Urothelium cell line (cell line): ENCODE measurements at regions not wholly inside any gene's neighbourhood (a gene's known extent, or its start where the extent isn't known, plus 50 kb on each side); places are given as distances from the start of the nearest gene placed in this dataset.

Source experiments
- DNase-seq: peaks from one replicate; pipeline ENCODE4 v3.0.0; 2011; ENCODE audit warnings: low spot score, mixed read lengths
- FAIRE-seq: peaks from 2 replicates; lab custom pipeline; 2011; peaks lifted over from hg19 to GRCh38; lab: Jason Lieb, UNC

DNA sequence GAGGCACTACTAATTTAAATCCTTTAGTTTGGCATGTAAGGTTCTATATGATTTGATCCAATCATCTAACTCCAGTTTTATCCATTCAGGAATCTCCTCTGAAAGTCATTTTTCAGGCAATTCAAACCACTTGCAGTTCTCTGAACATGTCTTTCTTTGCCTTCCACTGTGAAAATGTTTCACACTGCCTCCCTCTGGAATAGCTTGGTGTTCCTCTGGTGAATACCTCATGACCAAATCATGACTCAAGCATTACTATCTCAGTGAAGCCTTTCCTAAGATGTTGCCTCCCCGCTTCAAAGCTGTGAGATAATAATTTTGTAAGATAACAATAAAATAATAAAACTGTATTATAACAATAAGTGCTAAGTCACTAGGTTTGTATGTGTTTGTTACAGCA, 981.1 kb downstream of the DTWD2 start:
- no peak for DNase-seq

DNA sequence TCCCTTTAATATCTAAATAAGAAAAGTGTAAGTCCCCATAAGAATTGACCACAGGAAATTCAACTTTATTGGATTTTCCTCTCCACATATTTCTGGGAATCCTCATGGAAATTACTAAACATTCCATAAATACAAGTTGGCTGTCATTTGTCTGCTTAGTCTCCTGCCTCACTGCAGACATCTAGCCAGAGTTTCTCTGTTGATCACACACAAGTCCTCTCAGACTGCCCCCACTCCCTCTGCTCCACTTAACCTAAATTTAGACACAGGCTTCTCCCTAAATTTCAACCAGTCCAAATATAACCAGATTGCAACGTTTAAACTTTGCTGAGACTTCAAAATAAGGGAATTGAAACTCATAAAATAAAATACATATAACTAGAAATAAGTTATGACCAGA, 982.1 kb downstream of the DTWD2 start:
- FAIRE-seq, result no peak
- DNase-seq, result no peak

More for the DNA sequence above, 981.1 kb downstream of the DTWD2 start:
- FAIRE-seq, result no peak

DNA sequence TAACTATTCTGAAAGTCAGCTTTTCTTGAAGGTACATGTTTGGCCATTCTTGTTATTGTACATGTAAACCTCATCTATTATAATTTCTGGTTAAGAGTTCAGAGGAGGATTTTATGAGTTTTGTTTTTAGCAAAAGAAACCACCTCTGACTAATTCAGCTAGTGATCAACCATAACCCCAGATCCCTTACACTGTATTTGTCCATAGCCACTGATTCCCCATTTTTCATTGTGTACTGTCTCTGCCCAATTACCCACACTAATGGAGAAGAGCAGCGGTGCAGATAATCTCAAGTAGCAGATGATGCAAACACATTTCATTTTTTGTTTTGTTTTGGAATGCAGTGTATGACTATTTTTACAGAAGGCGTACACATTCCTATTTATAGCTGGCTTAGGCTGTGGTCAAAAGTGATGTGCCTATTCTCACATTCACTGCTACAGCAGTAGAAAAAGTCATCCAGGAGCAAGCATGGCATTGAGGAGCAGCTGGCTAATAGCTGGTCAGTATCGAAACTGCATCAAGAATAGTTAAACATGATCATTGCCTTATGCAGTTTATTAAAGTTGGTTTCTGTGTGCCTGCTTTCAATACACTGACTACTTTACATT, 988.3 kb downstream of the DTWD2 start:
- DNase-seq (no peak), FAIRE-seq (no peak)

DNA sequence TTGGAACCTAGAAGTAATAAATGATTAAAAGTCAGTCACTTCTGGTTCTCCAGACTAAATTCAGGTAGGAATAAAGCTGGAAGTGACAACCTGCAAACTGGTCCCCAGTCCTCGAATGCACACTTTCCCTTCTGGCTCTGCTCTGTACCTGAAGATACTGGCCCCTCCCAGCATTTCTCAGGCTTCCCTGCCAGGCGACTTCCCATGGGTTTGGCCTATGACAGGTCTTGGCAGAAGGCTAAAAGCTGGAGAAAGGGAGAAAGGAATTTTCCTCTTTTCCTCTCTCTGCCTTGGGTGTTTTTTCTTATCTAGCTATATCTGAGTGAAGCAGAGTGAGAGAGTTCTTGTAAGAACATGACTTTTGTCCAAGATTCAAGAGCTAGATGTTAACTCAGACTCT, 1005.7 kb downstream of the DTWD2 start:
- no peak for FAIRE-seq
- DNase-seq, result no peak

DNA sequence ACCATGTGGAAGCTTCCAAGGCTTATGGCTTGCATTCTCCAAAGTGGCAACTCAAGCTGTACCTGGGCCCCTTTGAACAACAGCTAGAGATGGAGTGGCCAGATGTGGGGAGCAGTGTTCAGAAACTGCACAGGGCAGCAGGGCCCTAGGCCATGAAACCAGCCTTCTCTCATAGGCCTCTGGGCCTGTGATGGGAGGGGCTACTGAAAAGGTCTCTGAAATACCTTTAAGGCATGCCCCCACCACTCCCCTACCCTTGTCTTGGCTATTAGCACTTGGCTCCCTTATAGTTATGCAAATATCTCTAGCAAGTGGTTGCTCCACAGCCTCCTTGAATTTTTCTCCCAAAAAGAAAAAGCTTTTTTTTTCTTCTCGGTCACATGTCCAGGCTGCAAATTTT, 1014.6 kb downstream of the DTWD2 start:
- FAIRE-seq (no peak), DNase-seq (no peak)

DNA sequence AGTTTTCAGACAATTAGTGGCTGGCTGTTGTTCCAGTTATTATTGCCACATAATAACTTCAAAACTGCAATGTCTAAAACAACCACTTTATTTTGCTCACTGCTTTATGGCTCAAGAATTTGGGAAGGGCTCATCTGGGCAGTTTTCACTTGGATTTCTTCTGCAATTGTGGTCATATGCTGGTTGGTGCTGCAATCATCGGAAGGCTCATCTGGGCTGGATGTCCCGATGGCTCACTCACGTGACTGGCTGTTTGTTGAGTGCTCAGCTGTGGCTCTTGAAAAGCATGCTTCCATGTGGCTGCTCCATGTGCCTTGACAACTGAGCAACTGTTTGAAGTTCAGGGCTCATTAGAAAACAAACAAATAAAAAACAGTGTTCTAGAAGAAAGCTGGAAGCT, 1032.5 kb downstream of the DTWD2 start:
- DNase-seq, result no peak
- FAIRE-seq, result no peak

DNA sequence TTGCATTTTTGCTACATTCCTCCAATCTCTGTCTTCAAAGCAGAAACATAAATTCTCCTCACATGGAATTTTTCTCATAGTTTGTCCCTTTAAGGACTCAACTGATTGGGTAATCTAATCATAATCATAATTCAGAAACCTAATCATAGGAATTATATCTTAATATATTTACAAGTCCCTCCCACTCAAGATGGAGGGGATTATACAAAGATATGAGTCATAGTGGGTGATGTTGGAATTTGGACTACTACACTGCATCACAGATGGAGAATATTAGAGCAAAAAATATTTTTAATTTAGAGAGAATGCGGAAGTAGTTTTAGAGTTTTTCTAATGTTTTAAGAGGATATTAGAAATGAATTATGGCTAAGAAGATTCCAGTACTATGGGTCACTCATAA, 1034.0 kb downstream of the DTWD2 start:
- DNase-seq, result no peak
- no peak for FAIRE-seq

DNA sequence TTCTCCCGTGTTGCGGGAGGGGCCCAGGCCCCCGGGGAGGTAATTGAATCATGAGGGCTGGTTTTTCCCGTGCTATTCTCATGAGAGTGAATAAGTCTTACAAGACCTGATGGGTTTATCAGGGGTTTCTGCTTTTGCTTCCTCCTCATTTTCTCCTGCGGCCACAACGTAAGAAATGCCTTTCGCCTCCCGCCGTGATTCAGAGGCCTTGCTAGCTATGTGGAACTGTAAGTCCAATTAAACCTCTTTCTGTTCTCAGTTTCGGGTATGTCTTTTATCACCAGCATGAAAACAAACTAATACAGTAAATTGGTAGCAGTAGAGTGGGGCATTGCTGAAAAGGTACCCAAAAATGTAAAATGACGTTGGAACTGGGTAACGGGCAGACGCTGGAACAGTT, 1035.1 kb downstream of the DTWD2 start:
- DNase-seq, result no peak
- FAIRE-seq, result no peak

DNA sequence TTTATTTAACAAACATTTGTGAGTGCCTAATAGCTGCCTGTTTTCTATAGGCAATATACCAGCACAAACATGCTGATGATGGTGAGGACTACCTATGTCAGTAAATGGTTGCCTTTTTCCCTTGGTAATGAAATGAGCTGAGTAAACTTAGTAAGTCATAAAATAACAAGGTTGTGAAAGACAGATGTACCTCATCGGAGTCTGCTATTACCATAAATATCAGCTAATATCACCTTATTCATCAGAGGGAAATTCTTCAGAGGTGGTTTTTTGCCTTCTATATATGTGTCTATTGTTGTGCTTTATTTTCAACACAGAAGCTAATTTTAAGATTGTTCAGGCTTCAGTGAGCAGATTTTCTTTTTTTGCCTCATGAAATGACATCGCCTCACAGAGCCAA, 1040.5 kb downstream of the DTWD2 start:
- DNase-seq (no peak), FAIRE-seq (no peak)

DNA sequence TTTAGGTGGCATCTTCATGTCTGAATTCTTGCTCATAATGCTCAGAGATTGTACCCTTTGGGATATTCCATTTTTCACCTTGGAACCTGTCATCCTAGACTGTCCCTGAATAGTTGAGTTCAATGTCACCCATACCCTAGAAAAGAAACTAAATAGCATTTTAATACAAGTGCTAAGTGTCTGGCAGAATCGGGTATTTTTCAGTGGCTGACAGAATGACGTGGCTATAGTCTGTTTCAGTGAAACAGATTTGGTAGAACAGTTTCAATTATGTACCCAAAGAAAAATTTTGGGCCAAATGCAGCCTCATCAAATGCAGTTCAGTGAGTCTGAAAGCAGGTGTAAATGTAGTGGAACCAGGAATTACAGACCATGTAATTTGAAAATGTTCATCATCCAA, 1041.2 kb downstream of the DTWD2 start:
- no peak for FAIRE-seq
- DNase-seq, result no peak

DNA sequence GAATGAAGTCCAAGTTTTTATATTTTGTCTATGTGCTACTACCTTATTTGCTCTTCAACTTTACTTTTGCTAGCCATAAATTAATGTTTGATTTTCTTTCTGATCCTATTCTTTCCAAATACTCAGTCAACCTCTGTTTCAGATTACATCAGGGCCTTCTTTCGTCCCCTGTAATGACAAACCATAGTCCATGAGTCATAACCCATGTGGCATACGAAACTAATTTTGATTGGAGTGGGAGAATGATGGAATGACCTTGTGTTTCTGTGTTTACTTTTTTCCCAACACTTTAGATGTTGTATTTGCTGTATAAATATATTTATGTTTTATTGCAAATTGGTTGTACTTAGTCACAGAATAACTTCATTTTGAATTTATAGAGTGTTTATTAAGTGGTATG, 1043.1 kb downstream of the DTWD2 start:
- FAIRE-seq, result no peak

DNA sequence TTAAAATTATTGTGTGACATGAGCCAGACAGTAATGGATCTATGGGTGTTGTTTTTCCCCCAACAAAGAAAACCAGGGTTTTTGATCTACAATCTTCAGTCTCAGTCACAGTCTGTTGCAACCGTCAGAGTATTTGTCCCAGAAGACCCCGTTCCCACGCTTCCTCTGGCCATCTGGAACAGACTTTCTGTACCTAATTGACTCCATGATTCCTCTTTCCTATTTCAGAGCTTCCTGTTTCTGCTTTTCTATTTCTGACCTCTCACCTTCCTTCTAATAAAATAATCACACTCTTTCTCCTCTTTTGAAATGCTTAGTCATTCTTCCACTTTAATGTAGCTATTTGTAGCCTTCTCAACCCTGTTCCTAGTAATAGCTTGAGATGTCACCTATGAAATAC, 1044.8 kb downstream of the DTWD2 start:
- DNase-seq (no peak), FAIRE-seq (no peak)

More for the DNA sequence above, 1043.1 kb downstream of the DTWD2 start:
- no peak for DNase-seq

DNA sequence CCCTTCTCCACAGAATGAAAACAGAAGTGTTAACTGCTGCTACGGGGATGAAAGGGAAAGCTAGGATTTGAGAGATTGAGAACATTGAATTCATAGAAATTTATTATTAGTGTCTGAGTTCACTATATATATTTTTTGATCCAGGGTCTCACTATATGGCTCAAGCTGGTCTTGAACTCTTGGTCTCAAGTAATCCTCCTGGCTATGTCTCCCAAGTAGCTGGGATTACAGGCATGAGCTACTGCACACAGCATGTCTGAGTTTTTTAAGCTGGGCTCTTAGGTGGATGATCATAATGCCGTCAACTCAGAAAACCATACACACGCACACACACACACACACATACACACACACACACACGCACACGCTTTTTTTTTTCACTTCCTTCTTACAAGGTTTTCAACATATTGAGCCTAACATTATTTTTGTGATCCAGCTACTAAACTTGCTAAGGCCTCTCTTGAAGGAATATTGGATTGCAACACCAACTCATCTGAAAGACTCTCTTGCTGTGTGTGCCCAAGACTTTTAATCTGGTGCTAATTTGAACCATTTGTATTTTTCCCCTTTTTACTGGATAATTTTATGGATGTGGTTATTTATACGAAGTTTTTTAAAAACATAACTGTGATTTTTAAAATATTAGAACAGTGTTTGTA, 1045.4 kb downstream of the DTWD2 start:
- FAIRE-seq (no peak), DNase-seq (no peak)

DNA sequence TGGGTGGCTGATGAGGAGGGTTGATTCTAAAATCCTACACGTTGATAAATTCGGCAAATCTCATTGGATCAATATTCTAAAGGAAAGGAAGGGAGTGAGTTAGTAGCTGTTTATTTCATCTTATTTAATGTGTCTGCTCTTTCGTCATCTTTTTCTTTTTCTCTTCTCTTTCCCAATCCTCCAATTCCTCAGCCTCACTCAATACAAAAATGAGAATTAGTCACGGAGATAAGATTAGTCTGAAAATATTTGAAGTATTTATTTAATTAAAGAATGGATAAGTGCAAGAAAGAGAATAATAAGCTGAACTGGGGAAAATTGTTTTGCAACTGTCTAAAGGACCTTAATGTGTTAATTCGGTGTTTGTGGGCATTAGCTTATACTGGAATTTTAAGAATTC, 1095.1 kb downstream of the DTWD2 start:
- DNase-seq (no peak), FAIRE-seq (no peak)

DNA sequence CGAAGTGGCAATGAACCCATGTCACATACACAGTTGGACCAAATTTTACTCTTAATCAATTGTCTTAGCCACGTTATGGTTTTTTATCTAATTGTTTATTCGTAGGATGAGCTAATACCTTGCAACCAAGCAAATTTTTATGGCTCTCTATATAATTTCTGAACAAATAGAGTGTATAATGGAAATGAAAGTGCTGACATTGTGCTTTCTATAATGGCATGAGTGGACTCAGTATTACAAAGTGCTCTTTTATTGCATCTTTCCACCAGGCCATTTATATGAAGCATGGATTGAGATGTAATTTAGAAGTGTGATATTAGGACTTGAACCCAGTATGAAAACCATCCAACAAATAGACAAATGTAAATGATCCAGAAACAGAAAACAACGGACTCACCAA, 1096.0 kb downstream of the DTWD2 start:
- DNase-seq, result no peak
- FAIRE-seq, result no peak

DNA sequence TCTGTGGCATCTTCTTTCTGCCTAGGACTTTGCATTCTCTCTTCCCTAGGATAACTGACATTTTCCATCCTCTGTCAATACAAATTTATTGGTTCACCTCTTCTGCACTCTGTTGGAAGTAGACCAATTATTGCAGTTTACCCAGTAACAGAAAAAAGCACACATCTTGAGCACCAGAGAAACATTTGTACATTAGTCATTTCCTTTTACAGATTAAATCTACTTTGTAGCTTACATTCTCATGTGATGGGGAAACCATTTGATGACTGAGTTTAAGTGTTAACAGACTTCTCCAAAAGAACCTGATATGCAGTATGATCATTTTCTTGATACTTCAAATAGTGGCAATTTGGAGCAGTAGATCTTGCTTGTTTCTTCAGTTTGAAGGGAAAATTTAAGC, 1098.8 kb downstream of the DTWD2 start:
- no peak for DNase-seq

DNA sequence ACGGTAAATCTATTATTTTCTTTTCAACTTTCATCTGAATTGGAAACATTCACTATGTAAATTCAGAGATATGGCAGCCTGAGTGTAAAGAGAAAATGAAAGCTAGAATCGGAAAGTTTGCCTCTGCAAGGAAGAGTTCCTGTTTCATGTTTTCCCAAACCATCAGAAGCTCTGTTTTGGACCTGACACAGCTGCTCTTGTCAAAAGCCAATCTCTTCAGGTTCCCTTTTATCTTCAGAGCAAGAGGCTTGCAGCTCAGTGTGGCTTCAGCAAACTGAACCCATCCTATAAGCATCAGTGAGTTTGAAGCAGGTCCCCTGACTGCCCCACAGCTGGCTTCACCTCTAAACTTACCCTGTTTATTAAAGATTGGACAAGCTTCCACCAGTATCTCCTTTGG, 1099.7 kb downstream of the DTWD2 start:
- no peak for DNase-seq
- no peak for FAIRE-seq

More for the DNA sequence above, 1098.8 kb downstream of the DTWD2 start:
- no peak for FAIRE-seq

DNA sequence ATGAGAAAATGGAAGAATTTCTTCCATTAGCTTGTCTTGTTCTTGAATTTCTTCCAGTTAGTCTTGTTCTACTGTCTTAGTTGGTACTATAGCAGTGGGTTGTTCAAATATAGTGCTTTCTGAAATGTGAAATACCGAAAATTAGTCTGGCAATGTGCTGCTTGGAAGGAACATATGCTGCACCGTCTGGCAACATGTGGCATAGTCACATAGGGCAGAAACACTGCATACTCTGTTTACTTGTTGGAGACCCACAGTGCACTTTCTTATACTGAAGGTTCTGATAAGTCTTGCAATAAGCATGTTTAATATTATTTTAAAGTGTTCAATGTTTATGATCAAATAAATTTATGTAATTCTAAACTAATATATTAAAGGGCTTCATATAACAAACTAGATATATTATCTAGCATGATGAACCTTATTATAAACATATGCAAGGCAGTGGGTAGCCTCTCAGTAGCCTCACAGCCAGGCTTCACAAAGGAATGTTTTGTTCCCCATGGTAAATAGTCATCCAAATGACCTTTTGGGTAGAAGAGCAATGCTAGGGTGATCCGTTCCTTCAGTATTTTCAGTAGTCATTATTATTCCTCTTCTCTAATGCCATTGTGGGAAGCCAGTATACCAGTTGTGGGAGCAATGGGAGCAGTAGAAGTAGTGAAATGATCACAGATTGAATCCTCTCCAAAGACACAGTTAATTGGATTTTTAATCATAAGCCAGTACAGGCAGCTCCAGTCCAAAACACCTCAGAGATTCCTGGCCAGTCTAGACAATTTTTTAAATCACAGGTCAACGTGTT, 1106.7 kb downstream of the DTWD2 start:
- no peak for FAIRE-seq
- DNase-seq, result no peak

DNA sequence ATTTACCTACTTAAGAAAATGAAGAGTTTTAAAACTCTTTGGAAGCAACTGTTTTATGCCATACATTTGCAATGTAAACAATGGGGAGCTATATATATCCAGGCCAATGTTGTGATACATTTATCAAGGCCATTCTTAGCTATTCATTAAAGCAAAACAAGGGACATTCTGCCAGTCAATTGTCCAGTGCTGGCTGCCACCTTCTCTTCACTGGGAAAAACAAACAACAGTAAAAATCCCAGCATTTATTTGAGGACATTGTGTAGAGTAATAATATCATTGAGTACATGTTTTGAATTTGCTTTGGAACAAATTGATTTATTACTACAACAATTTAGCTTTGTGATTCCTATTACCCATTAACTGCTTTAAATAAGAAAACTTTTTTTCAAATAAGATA, 1107.4 kb downstream of the DTWD2 start:
- DNase-seq, result no peak

DNA sequence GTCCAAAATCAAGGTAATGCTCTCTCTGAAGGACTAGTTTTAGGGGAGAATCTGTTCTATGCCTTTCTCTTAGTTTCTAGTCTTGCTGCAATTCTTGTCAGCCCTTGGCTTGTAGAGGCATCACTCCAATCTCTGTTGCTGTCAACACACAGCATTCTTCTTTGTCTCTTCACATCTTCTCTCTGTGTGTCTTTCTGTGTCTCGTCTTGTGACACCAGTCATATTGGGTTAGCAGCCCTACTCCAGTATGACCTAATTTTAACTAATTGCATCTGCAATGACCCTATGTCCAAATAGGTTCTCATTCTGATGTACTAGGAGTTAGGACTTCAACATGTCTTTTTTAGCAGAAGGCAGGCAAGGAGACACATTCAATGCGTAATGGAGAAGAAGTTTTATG, 1110.6 kb downstream of the DTWD2 start:
- DNase-seq, result no peak
- no peak for FAIRE-seq

More for the DNA sequence above, 1107.4 kb downstream of the DTWD2 start:
- no peak for FAIRE-seq

DNA sequence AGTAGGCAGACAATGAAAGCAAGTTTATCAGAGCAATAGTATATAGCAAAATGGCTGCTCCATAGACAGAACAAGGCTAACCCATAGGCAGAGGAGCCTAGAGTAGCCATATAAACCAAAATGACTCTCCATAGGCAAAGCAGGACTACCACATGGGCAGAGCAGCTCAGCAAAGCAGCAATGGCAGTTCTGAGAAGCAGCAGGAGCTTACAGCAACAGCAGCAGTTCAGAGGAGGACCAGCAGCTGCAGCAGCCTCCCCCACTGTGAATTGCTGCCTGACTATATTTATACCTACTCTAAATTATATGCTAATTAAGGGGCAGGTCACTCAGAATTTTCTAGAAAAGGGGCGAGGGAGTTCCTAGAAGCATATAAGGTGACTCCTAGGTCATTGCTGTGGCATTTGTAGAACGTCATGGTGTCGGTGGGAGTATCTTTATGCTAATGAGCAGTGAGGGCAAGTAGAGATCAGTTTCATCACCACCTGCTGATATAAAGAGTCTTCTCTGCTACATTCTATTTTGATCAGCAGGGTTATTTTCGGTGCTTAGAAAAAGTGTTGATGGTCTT, 1115.5 kb downstream of the DTWD2 start:
- FAIRE-seq, result no peak
- DNase-seq, result no peak

DNA sequence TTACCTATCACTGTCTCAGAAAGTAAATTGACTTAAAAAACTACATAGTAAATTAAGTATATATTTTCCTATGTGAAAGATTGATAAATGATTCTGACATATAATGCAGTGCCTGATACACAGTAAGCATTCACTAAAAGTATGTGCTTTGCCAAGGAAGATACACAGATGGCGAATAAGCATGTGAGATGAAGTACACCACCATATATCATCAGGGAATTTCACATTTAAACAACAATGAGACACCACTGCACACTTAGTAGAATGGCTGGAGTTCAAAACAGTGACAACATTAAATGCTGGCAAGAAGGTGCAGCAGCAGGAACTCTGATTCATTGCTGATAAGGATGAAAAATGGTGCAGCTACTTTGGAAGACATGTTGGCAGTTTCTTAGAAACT, 1118.8 kb downstream of the DTWD2 start:
- no peak for FAIRE-seq
- no peak for DNase-seq
